LNCAP (cell line): ENCODE measurements at regions not wholly inside any gene's neighbourhood (a gene's known extent, or its start where the extent isn't known, plus 50 kb on each side); places are given as distances from the start of the nearest gene placed in this dataset.
A peak's percentile ranks its signal among the peaks of the same experiment; 100 is the strongest.

Experiments used
- CTCF ChIP-seq: fragments of 450-650 bp; IDR thresholded peaks from 2 replicates; pipeline ENCODE4 v1.5.1; 2017; ENCODE audit warnings: mild to moderate bottlenecking

- no peak for TF ChIP-seq CTCF
Observed at GRCh38 chr2:61707984-61708852, 145.6 kb downstream of the FAM161A start.

GRCh38 chr2:61705625-61706024, 148.2 kb downstream of the FAM161A start:
- no peak for TF ChIP-seq CTCF

- TF ChIP-seq CTCF: no peak
Observed at GRCh38 chr2:61704364-61704763, 149.5 kb downstream of the FAM161A start.

GRCh38 chr2:61702088-61702467, 151.8 kb downstream of the FAM161A start:
- no peak for TF ChIP-seq CTCF

GRCh38 chr2:61700464-61700863, 153.4 kb downstream of the FAM161A start:
- no peak for TF ChIP-seq CTCF

GRCh38 chr2:61694312-61695274, 156.4 kb upstream of the XPO1 start:
- TF ChIP-seq CTCF: peak; percentile 32; the same call in 1 of the 2 replicates

GRCh38 chr2:61693744-61694143, 155.6 kb upstream of the XPO1 start:
- TF ChIP-seq CTCF: no peak
